OCI-LY3 (cell line): ENCODE measurements at regions not wholly inside any gene's neighbourhood (a gene's known extent, or its start where the extent isn't known, plus 50 kb on each side); places are given as distances from the start of the nearest gene placed in this dataset.

Source experiments
- EZH2phosphoT487 ChIP-seq: fragments of 200-600 bp; shearing (Covaris generic); IDR thresholded peaks from 2 replicates; pipeline ENCODE4 v1.6.1; 2018; ENCODE audit warnings: antibody characterized with exemption, mixed run types, low read depth
- TF ChIP-seq, protein P1 (sequence below): fragments of 200-600, 300-600 bp; sonication (generic); IDR thresholded peaks from 2 replicates; pipeline ENCODE4 v1.5.1; 2014; ENCODE audit warnings: antibody characterized with exemption, low read length, low read depth

DNA sequence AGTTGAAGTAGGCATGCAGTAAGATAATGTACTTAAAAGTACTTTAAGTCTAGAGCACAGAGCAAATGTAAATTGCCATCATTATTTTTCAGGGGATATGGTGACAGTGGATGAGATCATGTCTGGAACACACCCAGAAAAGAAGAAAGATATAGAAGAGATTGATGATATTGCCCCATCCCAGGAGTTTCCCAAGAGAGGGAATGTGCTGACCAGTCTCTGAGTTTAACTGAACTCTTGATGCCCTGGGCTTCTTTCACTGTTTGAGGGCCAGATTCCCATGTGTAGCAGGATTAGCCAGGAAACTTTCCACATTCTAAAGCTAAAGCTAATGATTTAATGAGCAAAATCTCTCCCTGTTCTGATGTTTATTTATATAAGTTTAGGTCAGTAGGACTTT lies 366.8 kb upstream of the UMPS start:
- TF ChIP-seq, protein P1, sequence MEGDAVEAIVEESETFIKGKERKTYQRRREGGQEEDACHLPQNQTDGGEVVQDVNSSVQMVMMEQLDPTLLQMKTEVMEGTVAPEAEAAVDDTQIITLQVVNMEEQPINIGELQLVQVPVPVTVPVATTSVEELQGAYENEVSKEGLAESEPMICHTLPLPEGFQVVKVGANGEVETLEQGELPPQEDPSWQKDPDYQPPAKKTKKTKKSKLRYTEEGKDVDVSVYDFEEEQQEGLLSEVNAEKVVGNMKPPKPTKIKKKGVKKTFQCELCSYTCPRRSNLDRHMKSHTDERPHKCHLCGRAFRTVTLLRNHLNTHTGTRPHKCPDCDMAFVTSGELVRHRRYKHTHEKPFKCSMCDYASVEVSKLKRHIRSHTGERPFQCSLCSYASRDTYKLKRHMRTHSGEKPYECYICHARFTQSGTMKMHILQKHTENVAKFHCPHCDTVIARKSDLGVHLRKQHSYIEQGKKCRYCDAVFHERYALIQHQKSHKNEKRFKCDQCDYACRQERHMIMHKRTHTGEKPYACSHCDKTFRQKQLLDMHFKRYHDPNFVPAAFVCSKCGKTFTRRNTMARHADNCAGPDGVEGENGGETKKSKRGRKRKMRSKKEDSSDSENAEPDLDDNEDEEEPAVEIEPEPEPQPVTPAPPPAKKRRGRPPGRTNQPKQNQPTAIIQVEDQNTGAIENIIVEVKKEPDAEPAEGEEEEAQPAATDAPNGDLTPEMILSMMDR = no peak
- no peak for TF ChIP-seq EZH2phosphoT487
